ENCODE measurements at regions not wholly inside any gene's neighbourhood (a gene's known extent, or its start where the extent isn't known, plus 50 kb on each side); places are given as distances from the start of the nearest gene placed in this dataset.

- TF ChIP-seq CTCF (IDR thresholded peaks at IDR 0.05), result no peak
- no peak for TF ChIP-seq EZH2 (IDR thresholded peaks at IDR 0.05; ENCODE audit: borderline replicate concordance, insufficient read depth, low read depth, low read length, poor library complexity, severe bottlenecking)
Observed at GRCh38 chr3:3476669-3477068, 297.2 kb upstream of the CRBN start.

Data from B cell (primary cell).